Upper lobe of left lung (tissue), 6 donors: ENCODE measurements at regions not wholly inside any gene's neighbourhood (a gene's known extent, or its start where the extent isn't known, plus 50 kb on each side); places are given as distances from the start of the nearest gene placed in this dataset.

Experiments used
- ATAC-seq, 2 donors: fragments of 200-7000 bp; cut with Tn5 transposase; one replicate each; pipeline ENCODE4 v1.9.1; 2022; ENCODE audit warnings: mild to moderate bottlenecking in 2 of 2, moderate library complexity in 2 of 2; ENCODE audit not compliant: low FRiP score in 2 of 2
- DNase-seq, 2 donors: peaks; one replicate each; pipeline ENCODE4 v3.0.0-alpha.2; 2019 to 2020
- H3K27ac ChIP-seq, 4 donors: fragments of 200-600 bp; sonication (generic); one replicate each; pipeline ENCODE4 v1.5.1; 2016 to 2019
- H3K27me3 ChIP-seq, 4 donors: fragments of 200-600 bp; sonication (generic); one replicate each; pipeline ENCODE4 v1.5.1; 2017 to 2019
- H3K36me3 ChIP-seq, 4 donors: fragments of 200-600 bp; sonication (generic); one replicate each; pipeline ENCODE4 v1.5.1; 2016 to 2019
- H3K4me1 ChIP-seq, 4 donors: fragments of 200-600 bp; sonication (generic); one replicate each; pipeline ENCODE4 v1.5.1; 2018 to 2019
- H3K4me3 ChIP-seq, 4 donors: fragments of 200-600 bp; sonication (generic); one replicate each; pipeline ENCODE4 v1.5.1; 2017 to 2019; ENCODE audit warnings: mild to moderate bottlenecking in 2 of 4, moderate library complexity in 1 of 4
- H3K9me3 ChIP-seq, 4 donors: fragments of 200-600 bp; sonication (generic); one replicate each; pipeline ENCODE4 v1.5.1; 2018 to 2019
- EP300 ChIP-seq, 4 donors: sonication (generic); formaldehyde crosslinking; IDR thresholded peaks; one replicate each; pipeline ENCODE4 v1.5.1; 2017; ENCODE audit warnings: antibody characterized with exemption in 4 of 4, control low read depth in 2 of 4
- POLR2A ChIP-seq, 4 donors: fragments of 450-650 bp; IDR thresholded peaks; one replicate each; pipeline ENCODE4 v1.5.1; 2016 to 2017; ENCODE audit warnings: antibody characterized with exemption in 4 of 4, mild to moderate bottlenecking in 2 of 4
- POLR2AphosphoS5 ChIP-seq, 2 donors: sonication (generic); formaldehyde crosslinking; IDR thresholded peaks; one replicate each; pipeline ENCODE4 v1.5.1; 2017; ENCODE audit warnings: antibody characterized with exemption in 2 of 2
- WGBS, 2 donors: methylation state at CpG; one replicate each; pipeline ENCODE4 v1.1.5; 2017 to 2018; 5-methylcytosine and 5-hydroxymethylcytosine counted together
- TF ChIP-seq, protein P1 (sequence below), 6 experiments: fragments of 450-650 bp in 4 of 6; fragments of 200-600 bp in 2 of 6; sonication (generic) in 2 of 6; IDR thresholded peaks; one replicate each; pipeline ENCODE4 v1.5.1; 2016 to 2019; ENCODE audit warnings: antibody characterized with exemption in 6 of 6
- donor health status: DM: no; HTN: no; CAD: no; lungs with moderate emphysema.
- donor health status: DM: no; HTN: yes; CAD: no; lungs with severe emphysema.

DNA sequence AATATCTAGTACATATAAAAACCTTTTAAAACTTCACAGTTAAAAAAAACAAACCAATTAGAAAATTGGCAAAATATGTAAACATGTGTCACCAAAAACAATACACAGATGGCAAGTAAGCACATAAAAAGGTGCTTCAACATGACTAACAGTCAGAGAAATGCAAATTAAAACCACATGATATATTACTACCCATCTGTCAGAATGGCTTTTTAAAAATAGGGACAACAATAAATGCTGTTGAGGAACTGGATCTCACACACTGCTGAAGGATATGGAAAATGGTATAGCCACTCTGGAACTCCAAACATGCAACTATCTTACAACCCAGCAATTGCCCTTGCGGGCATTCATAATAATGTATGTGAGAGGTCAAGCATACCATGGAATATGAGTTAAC, 1153.6 kb downstream of the FLRT2 start:
- ATAC-seq: no peak
- Histone ChIP-seq H3K36me3 (no peaks in the 10 kb centered on the region), H3K27me3 (no peaks in the 10 kb centered on the region), H3K27ac (no peak overlapping the region), H3K9me3 (no peaks in the 10 kb centered on the region), H3K4me1 (no peaks in the 10 kb centered on the region), H3K4me3 (no peak overlapping the region)
- no peak for DNase-seq
- WGBS, 2 donors: 93 to 95% methylated on average over 1 of the region's 1 CpG
- TF ChIP-seq POLR2AphosphoS5 (IDR thresholded peaks at IDR 0.05) (no peak), EP300 (IDR thresholded peaks at IDR 0.05) (no peak), POLR2A (IDR thresholded peaks at IDR 0.05) (no peak)
- TF ChIP-seq, protein P1, sequence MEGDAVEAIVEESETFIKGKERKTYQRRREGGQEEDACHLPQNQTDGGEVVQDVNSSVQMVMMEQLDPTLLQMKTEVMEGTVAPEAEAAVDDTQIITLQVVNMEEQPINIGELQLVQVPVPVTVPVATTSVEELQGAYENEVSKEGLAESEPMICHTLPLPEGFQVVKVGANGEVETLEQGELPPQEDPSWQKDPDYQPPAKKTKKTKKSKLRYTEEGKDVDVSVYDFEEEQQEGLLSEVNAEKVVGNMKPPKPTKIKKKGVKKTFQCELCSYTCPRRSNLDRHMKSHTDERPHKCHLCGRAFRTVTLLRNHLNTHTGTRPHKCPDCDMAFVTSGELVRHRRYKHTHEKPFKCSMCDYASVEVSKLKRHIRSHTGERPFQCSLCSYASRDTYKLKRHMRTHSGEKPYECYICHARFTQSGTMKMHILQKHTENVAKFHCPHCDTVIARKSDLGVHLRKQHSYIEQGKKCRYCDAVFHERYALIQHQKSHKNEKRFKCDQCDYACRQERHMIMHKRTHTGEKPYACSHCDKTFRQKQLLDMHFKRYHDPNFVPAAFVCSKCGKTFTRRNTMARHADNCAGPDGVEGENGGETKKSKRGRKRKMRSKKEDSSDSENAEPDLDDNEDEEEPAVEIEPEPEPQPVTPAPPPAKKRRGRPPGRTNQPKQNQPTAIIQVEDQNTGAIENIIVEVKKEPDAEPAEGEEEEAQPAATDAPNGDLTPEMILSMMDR (IDR thresholded peaks at IDR 0.05): no peak

DNA sequence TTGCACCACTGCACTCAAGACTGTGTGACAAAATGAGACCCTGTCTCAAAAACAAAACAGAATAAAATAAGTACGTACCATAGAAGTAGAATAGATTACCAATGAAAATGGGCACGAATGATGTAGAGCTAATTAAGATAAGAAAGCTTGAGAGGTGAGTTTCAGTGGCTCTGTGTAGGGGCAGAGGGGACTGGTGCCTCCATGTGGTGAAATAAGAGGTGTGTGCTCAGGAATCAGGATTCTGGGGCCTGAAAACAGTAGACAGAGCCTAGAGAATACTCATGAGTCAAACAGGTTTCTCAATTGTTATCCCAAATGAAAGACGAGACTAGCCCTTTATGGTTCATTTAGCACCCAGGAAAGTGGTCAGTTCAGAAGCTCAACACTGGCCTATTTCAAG, 1145.1 kb downstream of the FLRT2 start:
- ATAC-seq (no peak), DNase-seq (no peak)
- H3K4me3 ChIP-seq: no peak overlapping the region
- no peak overlapping the region for H3K27ac ChIP-seq
- H3K9me3 ChIP-seq: no peaks in the 10 kb centered on the region
- no peaks in the 10 kb centered on the region for H3K4me1 ChIP-seq
- TF ChIP-seq POLR2AphosphoS5 (IDR thresholded peaks at IDR 0.05) (no peak), EP300 (IDR thresholded peaks at IDR 0.05) (no peak), POLR2A (IDR thresholded peaks at IDR 0.05) (no peak)
- TF ChIP-seq, protein P1 (IDR thresholded peaks at IDR 0.05): no peak
- WGBS, 2 donors: 67 to 77% methylated on average over 3 of the region's 3 CpGs
- no peaks in the 10 kb centered on the region for H3K36me3 ChIP-seq
- no peaks in the 10 kb centered on the region for H3K27me3 ChIP-seq

DNA sequence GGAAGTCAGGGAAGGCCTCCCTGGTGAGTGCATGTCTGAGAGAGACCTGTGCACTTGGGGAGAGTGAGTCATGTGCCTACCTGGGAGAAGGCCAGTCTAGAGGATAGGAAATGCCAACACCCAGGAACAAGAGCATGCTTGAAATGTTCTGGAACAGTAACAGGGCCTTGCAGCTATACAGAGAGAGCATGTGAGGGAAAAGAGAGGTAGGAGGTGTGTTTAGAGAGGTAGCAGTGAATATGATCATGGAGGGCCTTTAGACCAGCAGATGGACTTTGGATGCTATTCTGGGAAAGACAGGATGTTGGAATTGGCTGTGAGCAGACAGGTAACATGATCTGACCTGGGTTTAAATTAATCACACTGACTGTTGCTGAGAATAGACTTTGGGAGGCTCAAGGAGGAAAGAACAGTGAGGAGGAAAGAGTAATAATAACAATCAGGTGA, 1143.6 kb downstream of the FLRT2 start:
- no peak overlapping the region for H3K27ac ChIP-seq
- no peak for TF ChIP-seq POLR2AphosphoS5 (IDR thresholded peaks at IDR 0.05)
- no peak for TF ChIP-seq EP300 (IDR thresholded peaks at IDR 0.05)
- no peaks in the 10 kb centered on the region for H3K4me1 ChIP-seq
- no peaks in the 10 kb centered on the region for H3K36me3 ChIP-seq
- ATAC-seq: peak in 1 of 2 donors; percentile 67
- peak in 1 of 2 donors; percentile 61 for DNase-seq
- no peak overlapping the region for H3K4me3 ChIP-seq
- H3K27me3 ChIP-seq: no peaks in the 10 kb centered on the region
- H3K9me3 ChIP-seq: no peaks in the 10 kb centered on the region

DNA sequence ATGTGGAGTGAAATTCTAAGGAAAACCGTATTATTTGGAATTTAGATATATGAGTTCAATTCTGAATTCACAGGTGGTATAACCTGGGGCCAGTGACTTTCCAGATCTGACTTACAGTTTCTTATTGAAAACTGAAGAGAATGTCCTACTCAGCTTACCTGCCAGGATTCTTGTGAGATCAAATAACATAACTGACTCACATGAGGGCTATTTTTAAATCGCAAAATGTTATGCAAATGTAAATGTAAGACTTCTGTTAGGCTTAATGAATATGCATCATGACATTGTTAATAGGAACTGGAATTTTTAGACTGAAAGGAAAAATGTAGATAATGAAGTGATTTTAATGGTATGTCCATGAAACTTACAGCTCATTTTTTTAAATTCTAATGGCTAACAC, 1142.1 kb downstream of the FLRT2 start:
- Histone ChIP-seq H3K27ac (no peak overlapping the region), H3K9me3 (no peaks in the 10 kb centered on the region), H3K4me3 (no peak overlapping the region), H3K27me3 (no peaks in the 10 kb centered on the region), H3K4me1 (no peaks in the 10 kb centered on the region), H3K36me3 (no peaks in the 10 kb centered on the region)
- TF ChIP-seq, protein P1 (IDR thresholded peaks at IDR 0.05): no peak
- TF ChIP-seq EP300 (IDR thresholded peaks at IDR 0.05) (no peak), POLR2AphosphoS5 (IDR thresholded peaks at IDR 0.05) (no peak), POLR2A (IDR thresholded peaks at IDR 0.05) (no peak)
- ATAC-seq (no peak), DNase-seq (no peak)
- 85 to 88% methylated on average over 2 of the region's 2 CpGs for WGBS, 2 donors

DNA sequence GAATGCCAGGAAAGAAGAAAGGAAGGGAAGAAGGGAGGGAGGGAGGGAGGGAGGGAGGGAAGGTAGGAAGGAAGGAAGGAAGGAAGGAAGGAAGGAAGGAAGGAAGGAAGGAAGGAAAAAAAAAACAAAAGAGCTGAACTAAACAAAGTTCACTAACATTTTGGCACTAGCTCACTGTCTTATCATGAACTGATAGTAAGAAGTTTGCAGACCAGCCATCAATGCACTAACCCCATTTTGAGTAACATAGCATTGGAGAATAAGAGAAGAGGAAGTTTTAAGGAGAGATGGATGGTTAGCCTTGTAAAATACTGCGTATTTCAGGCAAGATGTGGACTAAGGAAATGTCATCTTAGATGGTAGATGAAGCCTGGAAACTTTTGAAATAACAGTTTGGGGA, 1136.0 kb downstream of the FLRT2 start:
- Histone ChIP-seq H3K27ac (no peak overlapping the region), H3K9me3 (no peaks in the 10 kb centered on the region), H3K4me1 (no peaks in the 10 kb centered on the region), H3K4me3 (no peak overlapping the region), H3K27me3 (no peaks in the 10 kb centered on the region), H3K36me3 (no peaks in the 10 kb centered on the region)
- DNase-seq (no peak), ATAC-seq (no peak)
- WGBS, 2 donors: 85 to 88% methylated on average over 1 of the region's 1 CpG
- TF ChIP-seq POLR2A (IDR thresholded peaks at IDR 0.05) (no peak), EP300 (IDR thresholded peaks at IDR 0.05) (no peak), POLR2AphosphoS5 (IDR thresholded peaks at IDR 0.05) (no peak)
- TF ChIP-seq, protein P1 (IDR thresholded peaks at IDR 0.05): no peak
